ENCODE measurements at regions not wholly inside any gene's neighbourhood (a gene's known extent, or its start where the extent isn't known, plus 50 kb on each side); places are given as distances from the start of the nearest gene placed in this dataset.

DNA sequence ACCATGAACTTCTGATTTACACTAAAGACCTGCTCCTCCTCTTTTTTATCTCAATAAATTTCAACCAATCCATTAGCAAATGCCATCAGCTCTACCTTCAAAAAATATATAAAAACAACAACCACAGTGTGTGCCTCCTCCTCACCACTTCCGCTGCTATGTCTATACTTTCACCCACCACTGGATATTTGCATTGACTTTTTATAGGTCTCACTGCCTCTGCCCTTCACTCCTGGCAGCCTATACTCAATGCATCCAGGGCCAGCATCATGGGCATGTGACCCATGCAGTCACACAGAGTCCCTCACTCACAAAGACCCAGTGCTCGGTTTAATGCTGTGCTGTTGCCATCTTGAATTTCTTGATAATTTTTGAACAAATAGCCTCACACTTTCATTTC lies 53.5 kb upstream of the CCDC54 start:
- Mint-ChIP-seq H3K9me3 (no peaks in the 10 kb centered on the region), H3K4me1 (ENCODE audit: low read depth) (no peaks in the 10 kb centered on the region), H3K36me3 (ENCODE audit: low read depth) (no peaks in the 10 kb centered on the region), H3K27ac (no peak overlapping the region), H3K27me3 (no peaks in the 10 kb centered on the region), H3K4me3 (no peak overlapping the region)

DNA sequence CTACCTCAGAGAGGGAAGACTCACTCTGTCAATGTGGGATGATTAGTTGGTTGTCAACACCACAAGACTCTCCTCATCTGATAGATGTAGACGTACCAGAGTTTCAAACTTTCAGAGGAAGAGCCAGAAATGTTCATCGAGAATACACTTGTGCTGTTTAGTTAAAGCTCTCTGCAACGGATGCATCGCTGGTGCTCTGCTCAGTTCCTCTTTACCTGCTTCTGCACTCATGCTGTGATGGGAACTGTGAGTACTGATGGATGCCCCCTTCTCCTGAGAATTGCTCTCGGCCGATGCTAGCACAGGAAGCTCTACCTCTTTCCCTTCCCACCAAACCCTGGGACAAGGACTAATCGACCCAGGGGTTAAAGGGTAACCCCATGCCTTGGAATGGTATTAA lies 51.8 kb upstream of the CCDC54 start:
- H3K27ac Mint-ChIP-seq: no peak overlapping the region
- no peaks in the 10 kb centered on the region for H3K27me3 Mint-ChIP-seq
- no peak overlapping the region for H3K4me3 Mint-ChIP-seq
- H3K9me3 Mint-ChIP-seq: no peaks in the 10 kb centered on the region
- no peaks in the 10 kb centered on the region for H3K4me1 Mint-ChIP-seq (ENCODE audit: low read depth)
- H3K36me3 Mint-ChIP-seq (ENCODE audit: low read depth): no peaks in the 10 kb centered on the region
